CD1c-positive myeloid dendritic cell (primary cell): ENCODE measurements at regions not wholly inside any gene's neighbourhood (a gene's known extent, or its start where the extent isn't known, plus 50 kb on each side); places are given as distances from the start of the nearest gene placed in this dataset.
"Not testable (repeated sequence)": the region's sequence is repeated elsewhere in the genome, so short reads cannot be mapped to it uniquely, and the experiment has no call there.

Experiments used
- DNase-seq: peaks from one replicate; pipeline ENCODE4 v3.0.0-alpha.2; 2016; ENCODE audit errors: extremely low spot score

DNA sequence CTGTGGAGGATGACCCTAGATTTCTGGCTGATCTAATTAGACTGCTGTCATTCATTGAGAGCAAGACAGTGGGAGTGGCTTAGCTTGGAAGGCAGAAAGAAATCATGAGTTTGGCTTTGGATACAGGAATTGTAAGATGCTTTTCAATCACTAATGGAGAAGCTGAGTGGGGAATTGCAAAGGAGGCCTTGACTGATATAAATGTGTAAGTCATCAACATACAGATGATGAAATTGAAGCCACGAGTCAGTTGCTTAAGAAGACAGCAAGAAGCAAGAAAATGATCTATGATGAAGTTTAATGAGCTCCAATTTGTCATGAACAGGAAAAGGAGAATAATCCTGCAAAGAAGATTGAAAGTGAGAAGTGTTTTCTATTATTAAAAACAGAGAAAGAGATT, 136.7 kb upstream of the C1QTNF7 start:
- no peak for DNase-seq

DNA sequence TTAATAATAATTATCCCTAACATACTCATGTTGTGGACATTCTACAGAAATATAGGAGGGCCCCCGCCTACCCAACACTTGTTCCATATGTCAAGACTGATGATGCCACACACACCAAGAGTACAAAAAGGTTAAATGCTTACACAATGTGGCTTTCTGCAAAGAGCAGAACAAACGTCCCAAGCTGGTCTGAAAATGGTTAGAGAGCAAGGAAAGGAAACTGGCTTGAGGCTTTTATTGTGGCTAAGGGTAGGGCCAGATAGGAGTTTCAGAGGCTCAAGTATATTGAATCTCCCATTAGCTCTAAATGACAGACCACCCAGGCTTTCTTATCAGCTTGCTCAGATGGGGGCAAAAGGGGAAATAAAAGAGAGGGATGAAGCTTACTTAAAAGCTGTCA, 134.1 kb upstream of the C1QTNF7 start:
- no peak for DNase-seq

DNA sequence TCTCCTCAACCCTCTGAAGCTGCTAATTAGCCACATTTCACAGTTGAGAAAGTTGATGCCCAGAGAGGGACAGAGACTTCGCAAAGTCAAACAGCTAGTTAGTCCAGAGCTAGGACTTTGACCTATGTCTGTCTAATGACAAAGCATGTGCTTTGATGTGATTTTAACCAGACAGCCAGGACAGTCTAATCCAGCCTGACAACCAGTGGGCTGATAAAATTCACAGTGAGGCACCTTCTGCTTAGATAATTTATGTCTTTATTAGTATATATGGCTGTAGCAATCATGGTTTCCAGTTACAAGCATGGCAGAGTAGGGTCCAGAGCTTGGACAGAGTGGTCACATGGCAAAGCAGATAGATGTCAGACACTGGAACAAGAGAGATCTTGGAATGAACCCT, 133.6 kb upstream of the C1QTNF7 start:
- DNase-seq: no peak

DNA sequence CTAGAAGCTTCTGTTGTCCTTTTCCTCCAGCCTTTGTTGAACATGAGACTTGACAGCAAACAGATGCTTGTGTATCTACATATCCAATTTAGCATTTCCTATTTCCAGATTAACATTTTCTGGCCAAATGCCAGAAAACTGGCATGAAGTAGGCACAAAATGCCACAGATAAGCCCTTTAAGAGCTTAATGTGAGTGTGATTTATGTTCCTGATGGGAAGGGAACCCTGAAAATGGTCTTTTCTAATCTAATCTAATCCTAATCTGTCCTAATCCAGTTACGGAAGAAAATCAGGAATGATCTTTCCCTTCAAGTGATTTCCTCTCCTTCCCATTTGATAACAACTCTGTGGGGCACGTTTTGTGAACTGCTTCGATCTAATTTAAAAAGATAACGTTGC, 133.0 kb upstream of the C1QTNF7 start:
- no peak for DNase-seq

- DNase-seq: no peak
These were observed 132.2 kb upstream of the C1QTNF7 start for GRCh38 chr4:15295421-15296162.

DNA sequence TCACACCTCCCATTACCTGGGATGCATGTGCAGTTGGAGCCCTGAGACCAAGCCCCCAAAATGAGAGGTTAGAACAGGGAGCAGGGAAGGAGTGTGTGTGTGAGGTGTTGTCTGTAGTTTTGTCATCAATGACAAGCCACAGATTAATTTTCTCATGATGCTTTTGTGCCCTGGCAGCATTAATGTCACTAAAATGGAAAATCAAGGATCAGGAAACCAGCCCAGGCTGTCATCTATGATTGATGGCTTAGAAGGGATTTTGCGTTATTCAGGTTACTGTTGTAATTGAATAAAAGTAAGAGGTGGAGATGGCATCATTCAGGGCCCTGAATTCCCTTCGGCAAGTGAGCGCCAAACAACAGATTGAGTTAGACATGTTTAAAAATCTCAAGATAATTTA, 130.5 kb upstream of the C1QTNF7 start:
- DNase-seq: no peak

DNA sequence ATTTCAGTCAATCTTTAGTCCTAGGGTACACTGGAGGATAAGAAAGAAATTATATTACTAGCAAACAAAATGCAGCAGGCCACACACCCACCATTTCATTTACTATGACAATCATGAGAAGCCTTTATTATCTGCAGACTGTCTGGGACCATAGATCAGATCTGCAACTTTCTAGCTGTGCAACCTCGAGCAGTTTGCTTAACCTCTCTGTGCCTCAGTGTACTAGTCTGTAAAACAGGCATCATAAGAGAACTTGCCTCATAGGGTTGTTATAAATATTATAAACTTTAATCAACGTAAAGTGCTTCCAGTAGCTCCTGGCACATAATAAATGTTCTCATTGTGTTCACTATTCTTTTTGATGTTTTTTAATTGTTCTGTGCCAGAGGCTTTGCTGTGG, 128.2 kb upstream of the C1QTNF7 start:
- DNase-seq: no peak

GRCh38 chr4:15303052-15303641, 124.7 kb upstream of the C1QTNF7 start:
- DNase-seq: no peak

GRCh38 chr4:15314974-15315373, 112.9 kb upstream of the C1QTNF7 start:
- DNase-seq: no peak

GRCh38 chr4:15317246-15317645, 110.6 kb upstream of the C1QTNF7 start:
- no peak for DNase-seq

GRCh38 chr4:15318621-15319348, 109.0 kb upstream of the C1QTNF7 start:
- DNase-seq: no peak

DNA sequence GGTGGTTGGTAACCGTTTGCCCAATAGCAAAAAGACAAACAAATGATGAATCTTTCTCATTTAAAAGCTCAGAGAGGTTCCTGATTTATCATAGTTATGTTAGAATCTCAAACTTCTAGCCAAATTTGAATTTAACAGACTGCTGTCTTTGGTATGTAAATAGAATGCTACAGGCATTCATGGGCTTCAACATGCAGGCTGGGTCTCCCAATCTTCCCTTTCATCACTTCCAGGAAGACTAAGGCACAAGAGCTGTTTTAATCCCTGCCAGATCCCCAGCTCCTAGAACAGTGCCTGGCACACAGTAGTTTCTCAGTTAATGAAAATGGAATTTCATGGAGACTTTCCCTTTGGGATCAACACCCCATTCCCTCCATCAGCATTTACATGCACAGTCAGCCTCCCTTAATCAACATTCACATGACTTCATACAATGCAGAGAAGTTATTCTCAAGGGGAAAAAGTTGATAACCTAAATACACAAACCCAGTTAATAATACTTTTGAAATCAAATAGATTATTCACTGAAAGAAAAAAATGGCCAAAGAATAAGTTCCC, 107.6 kb upstream of the C1QTNF7 start:
- DNase-seq: no peak

DNA sequence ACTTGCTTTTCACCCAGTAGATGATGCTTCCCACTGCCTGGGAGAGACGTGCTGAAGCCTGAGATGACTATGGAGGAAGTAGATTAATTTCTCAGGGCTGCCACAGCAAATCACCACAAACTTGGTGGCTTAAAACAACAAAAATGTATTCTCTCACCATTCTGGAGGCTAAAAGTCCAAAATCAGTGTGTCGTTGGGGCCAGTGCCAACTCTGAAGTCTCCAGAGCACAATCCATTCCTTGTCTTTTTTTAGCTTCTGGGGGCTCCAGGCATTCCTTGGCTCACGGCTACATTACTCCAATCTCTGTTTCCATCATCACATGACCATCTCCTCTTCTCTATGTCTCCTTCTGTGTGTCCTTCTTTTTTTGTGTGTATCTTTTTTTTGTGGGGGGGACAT, 105.8 kb upstream of the C1QTNF7 start:
- DNase-seq: no peak

GRCh38 chr4:15325987-15326386, 101.8 kb upstream of the C1QTNF7 start:
- DNase-seq: no peak

DNA sequence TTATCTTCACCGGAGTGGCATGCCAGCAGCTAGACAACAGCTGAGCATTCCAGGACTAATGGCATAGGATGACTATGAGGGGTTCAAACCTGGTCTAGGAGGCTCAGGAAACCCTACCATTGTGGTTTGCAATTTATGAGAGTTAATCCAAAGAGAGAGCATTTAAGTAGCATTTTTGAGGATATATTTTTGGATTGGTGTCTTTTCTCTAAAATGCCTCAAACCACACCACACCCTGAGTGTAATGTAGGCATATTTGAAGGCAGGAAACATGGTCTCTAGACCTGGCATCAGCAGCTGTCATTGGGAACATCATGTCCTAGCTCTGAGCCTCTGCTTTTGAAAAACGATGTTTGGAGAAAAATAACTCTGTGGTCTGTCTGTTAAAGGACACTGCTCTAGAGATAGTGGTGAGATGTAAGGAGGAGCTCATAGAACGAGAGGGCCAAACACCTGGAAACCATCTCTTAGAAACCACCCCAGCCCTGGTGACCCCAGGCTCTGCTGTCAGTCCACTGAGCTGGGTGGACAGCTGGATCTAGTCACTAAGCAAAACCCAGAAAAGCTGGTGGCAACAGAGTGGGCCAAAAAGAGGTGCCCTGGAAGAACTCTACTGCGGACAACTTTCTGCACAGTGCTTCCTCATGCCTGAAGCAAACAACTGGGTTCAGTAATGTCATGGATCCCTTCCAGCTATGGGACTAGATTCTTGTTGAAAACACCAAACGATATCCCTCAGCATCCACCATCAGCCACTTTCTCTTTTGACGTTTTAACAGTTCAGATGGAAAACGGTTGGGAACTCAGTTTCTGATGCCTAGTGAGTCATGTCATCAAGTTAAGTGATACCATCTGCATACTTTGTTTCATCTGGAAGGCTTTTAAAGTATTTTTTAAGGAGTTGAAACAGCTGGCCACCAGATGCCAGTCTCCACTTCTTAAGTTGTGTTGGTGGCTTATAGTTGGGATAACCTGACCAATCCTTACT, 100.2 kb upstream of the C1QTNF7 start:
- no peak for DNase-seq

DNA sequence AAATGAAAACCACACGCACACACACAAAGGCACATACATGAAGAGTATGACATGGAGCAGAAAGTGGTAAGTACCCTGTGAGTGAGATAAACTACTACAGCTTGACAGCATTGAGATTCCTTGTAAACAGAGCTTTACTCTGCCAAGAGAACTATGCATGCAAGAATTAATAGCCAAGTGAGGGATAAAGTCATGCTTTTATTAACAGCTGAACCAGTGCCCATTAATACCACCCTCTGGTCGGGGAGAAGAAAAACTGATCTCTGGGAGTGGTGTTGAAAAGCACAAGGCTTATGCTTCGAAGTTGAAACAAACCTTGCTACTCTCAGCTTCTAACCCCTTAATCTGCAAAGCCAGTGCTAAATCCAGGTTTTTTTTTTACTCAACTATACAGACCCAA, 95.9 kb upstream of the C1QTNF7 start:
- DNase-seq: no peak

DNA sequence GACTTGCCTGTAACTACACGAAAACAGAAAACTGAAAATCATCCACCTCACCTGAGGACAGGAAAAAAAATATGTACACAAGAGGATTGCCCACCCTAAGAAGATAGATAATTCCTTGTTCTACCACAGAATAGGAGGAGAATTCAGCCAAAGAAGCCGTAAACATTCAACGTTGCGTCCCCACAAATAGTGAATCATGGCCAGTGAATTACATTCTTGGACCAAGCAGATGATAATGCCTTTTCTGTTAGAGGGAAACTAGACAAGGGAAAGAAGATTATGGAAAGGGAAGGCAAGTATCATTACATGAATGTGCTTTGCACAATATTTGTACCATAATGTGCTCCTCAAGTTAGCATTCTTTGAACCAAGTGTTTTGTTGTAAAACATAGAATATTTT, 95.5 kb upstream of the C1QTNF7 start:
- DNase-seq: no peak

- no peak for DNase-seq
These were observed 93.9 kb upstream of the C1QTNF7 start for GRCh38 chr4:15333692-15334633.

DNA sequence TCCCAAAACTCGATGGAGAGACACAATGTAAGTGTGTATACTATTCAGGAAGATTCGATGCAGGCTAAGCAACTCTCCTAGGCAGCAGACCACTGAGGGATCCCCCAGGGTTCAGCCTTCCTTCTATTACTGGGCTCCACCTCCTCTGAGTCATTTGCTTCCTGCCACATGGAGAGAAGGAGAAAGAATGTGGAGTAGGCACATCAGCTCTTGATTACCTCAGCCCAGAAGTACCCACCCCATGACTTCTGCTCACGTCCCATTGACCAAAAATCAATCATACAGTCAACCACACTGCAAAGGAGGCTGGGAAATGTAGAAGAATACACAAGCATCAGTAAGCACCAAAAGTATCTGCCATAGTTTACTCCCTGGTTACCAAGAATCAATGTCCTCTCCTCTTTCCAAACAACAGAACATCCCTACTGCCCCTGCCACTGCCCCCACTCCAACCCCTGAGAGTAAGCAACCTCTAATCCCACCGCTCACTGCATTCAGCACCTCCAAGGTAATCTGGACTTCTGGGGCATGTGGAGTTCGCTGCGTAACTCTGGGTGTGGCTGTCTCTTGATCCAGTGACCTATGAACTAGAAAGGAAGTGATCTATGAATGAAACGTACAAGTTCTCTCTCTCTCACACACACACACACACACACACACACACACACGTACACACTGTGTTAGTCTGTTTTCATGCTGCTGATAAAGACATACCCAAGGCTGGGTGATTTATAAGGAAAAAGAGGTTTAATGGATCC, 91.2 kb upstream of the C1QTNF7 start:
- no peak for DNase-seq

DNA sequence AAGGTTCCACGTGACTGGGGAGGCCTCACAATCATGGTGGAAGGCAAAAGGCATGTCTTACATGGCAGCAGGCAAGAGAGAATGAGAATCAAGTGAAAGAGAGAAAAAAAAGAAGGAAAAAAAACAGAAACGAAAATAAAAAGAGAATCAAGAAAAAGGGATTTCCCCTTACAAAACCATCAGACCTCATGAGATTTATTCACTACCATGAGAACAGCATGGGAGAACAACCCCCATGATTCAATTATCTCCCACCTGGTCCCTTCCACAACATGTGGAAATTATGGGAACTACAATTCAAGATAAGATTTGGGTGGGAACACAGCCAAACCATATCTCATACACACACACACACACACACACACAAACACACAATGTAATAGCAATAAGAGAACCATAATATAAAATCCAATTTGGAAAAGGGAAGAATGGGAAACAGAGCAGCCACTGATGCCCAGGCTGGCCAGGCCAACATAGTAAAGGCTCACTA, 90.6 kb upstream of the C1QTNF7 start:
- DNase-seq: not testable (repeated sequence)
